SK-MEL-5 (cell line): ENCODE measurements at regions not wholly inside any gene's neighbourhood (a gene's known extent, or its start where the extent isn't known, plus 50 kb on each side); places are given as distances from the start of the nearest gene placed in this dataset.
"Not testable (repeated sequence)": the region's sequence is repeated elsewhere in the genome, so short reads cannot be mapped to it uniquely, and the experiment has no call there.

Experiments used
- DNase-seq: peaks from one replicate; pipeline ENCODE4 v3.0.0-alpha.2; 2016; ENCODE audit warnings: low read depth, low spot score
- in situ Hi-C: cut with HindIII; loops from 2 replicates; pipeline ENCODE4 v1.10.0; 2016; ENCODE audit warnings: low sequenced_read_pairs, high pct_unique_total_duplicates, low pct_unique_long_range_greater_than_20kb

DNA sequence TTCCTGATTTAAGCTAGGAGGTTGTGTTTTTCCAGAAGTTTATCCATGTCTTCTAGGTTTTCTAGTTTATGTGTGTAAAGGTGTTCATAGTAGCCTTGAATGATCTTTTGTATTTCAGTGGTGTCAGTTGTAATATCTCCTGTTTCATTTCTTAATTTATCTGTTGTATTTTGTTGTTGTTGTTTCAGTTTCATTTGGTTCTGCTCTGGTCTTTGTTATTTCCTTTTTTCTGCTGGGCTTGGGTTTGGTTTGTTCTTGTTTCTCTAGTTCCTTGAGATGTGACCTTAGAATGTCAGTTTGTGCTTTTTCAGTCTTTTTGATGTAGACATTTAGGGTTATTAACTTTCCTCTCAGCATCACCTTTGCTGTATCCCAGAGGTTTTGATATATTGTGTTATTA is 62.8 kb downstream of the SCP2D1 start:
- in situ Hi-C loops, result not testable (repeated sequence)

DNA sequence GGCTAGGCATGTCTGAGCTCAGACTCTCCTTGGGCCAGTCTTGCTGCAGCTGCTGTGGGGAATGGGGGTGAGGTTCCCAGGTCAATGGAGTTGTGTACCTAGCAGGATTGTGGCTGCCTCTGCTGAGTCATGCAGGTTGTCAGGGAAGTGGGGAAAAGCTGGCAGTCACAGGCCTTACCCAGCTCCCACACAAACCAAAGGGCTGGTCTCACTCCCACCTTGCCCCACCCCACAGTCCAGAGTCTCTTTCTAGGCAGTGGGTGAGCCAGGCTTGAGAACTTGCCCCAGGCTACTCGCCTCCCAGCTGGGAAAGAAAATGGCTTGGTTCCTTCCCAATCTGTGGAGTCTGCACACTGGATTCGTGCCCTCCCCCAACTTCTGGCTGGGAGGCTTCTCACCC is 65.7 kb downstream of the SCP2D1 start:
- in situ Hi-C loops, result no loop called here
- no peak for DNase-seq

More for the DNA sequence above, 62.8 kb downstream of the SCP2D1 start:
- DNase-seq, result not testable (repeated sequence)

DNA sequence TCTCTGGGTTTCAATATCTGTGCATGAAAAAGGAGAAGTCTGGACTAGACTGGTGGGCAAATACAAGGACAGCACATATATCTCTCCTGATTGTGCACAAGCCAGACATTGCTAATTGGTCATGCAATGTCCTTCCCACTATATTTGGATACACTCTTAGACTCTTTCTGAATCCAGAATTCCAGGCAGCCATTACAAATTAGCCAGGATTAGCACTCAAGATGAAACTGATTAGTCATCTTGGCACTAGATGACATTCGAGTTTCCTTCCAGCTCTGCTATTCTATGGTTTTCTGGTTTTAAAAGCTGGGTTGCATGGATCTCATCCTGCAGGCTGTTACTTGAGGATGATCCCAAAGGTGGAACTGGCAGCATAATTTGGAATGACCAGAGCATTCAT is 73.2 kb downstream of the SCP2D1 start:
- in situ Hi-C loops, result no loop called here

DNA sequence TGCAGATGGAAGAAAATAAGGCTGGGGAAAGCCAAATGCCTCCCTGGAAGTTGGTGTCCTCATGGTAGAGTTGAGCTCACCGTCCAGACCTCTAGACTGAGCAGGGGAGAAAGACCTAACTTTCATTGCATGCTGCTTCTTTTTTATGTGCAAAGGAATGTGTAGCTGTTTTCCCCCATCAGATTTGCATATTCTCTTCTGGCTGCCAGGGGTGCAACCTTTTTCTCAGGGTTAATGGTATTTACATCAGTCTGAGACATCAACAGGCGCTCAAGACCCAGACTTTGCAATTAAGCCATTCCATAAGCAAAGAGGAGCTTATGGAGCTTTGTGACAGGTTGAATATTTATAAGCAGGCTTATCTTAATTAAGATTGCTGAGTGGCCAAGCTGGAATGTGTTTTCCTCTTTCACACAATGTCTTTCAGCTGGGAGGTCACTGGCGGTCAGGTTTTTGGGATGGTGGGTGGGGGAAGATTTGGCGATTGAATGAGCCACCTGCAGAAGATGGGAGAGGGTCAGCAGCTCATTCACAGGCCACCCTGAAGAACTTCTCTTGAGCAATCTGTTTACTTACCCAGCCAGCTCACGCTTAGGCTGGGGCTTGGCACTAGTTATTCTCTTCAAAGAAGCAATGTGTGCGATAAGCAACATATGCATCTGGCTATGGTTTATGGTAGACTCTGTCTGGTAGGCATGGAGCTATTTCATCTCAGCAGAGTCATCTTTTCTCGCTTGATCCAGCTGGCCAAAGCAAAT is 88.6 kb downstream of the SCP2D1 start:
- in situ Hi-C loops, result no loop called here
- no peak for DNase-seq

More for the DNA sequence above, 73.2 kb downstream of the SCP2D1 start:
- no peak for DNase-seq

DNA sequence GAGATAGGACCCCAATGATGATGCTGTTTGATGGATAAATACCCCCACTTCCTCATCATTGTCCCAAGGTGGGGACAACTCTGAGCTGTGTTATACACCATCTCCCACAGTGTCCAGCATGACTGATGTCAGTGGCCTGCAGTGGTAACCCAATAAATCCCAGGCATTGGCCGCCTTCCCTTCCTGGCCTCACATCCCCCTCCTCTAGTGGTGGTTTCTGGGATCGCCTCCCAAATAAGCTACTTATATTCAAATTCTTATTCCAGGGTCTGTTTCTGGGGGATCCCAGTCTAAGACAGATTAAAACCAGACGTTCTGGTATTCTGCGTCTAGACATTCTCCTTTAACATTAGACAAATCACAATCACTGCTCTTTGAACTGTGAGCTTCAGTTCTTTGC is 90.6 kb downstream of the SCP2D1 start:
- in situ Hi-C loops, result no loop called here
- DNase-seq, result peak; percentile 40

DNA sequence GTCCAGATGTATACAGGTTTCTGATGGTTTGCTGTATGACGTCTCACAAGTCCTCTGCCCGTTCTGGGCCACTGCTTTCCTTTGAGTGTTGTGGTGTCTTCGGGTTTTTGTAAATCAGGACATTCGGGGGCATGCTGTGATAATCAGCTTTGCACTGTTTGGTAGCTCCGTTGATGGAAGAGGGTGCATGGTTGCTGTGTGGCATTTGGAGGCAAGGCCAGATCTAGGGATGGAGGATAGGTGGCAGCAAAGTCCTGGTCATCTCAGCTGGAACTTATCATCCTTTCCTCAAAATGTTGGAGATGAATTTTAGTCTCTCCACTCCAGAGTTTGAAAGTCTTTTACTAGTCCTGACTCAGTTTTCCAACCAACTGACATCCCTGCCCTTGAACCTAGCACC is 91.0 kb downstream of the SCP2D1 start:
- in situ Hi-C loops, result no loop called here
- DNase-seq, result peak; percentile 43

DNA sequence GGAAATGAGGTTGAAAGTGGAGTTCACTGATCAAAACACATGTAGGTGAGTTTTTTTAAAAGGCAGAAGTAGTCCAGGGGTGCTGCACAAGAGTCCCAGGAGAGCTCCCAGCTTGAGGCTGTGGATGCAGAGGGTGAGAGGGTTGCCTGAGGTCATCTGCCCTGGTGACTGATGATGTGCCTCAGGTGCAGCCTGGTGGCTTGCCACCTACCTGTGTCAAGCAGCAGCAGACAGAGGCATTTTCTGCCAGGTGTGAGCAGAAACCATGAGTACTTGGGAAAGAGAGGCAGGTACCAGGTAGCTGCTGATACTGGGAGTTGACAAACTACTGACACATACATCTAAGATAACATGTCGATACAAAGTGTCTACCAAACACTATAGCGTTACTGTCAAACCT is 92.5 kb downstream of the SCP2D1 start:
- in situ Hi-C loops, result no loop called here
- DNase-seq, result no peak

DNA sequence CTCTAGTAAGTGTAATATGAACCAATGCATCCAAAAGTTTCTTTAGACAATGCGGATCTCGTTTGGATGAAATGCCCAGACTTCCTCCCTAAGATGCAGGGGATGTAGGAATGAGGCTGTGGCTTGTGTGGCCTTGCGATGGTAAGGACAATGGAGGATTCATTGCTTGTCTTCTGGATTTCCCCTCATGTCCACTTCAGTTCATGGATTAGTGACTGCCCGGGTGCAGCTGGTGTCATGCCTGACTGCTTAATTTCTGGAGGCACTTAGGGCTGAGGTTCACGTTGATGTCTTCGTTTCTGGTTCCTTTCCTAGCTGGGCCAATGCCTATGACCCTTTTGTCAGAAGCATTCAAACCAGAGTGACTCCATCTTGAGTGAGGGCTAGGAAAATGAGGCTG is 93.8 kb downstream of the SCP2D1 start:
- DNase-seq, result no peak
- in situ Hi-C loops, result no loop called here

DNA sequence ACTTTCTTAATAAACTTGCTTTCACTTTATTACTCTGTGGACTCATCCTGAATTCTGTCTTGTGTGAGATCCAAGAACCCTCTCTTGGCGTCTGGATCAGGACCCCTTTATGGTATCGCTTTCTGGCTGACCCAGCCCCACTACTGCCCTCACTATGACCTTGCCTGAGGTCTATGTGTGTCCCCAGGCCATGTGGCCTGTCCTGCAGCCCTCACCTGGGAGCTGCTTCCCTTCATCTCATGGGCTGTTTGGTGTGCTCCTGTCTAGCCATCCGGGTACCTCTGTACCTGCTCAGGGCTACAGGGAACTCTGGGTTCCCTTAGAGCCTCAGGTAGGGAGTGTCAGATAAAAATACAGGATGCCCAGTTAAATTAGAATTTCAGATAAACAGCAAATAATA is 94.5 kb downstream of the SCP2D1 start:
- in situ Hi-C loops, result no loop called here
- DNase-seq, result no peak

DNA sequence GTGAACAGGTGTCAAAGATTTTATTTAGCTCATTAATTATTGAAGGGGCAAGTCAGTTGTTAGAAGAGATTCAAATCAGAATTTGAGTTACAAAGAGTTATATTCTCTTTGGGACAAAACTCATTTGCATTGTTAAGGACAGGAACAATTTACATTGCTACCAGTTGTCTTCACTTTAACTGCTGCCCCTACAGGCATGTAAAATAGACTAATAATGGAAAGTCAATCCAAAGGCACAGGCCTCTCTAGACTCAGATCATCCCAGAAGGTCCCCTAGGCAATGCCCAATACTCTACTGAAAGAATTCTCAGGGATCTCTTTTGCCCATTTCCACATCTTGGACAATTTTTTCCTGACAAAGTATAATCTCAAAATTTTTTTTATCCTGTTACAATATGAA is 95.7 kb downstream of the SCP2D1 start:
- DNase-seq, result no peak
- in situ Hi-C loops, result no loop called here

DNA sequence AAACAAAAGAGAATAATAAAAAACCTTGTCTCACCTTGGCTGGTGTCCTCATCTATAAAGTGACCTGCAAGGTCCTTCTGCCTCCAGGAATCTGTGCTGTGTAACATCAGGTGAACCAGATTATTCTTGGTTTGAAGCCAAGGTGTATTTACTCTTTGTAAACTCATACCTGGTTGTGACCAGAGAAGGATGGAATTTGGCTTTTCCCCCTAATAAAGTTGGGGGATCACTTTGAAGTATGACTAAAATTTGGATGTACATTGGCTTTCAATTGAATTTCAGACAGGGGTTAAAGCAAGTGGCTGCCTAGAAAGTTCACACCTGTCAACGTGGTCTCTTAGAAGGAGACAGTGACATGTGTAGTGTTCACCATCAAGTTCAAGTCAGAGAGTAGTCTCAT is 100.1 kb downstream of the SCP2D1 start:
- in situ Hi-C loops, result no loop called here

DNA sequence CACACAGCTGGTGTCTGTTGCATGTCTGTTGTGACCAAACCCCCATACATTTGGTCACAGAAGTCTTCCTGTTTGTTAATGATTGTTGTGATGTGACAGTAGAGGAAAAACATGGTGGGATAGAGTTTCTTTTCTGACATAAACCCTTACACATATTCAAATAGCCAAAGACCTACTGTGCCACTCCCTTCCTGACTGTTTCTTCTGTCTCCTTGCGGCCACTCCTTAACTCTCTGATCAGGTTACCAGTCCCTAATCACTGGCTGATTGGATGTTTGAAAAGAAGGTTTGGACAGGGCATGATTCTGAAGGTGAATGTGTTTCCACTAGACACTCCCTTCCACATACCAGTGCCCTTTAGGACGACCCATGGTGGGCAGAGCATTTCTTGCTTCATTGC is 101.2 kb downstream of the SCP2D1 start:
- no peak for DNase-seq
- in situ Hi-C loops, result no loop called here

More for the DNA sequence above, 100.1 kb downstream of the SCP2D1 start:
- no peak for DNase-seq

DNA sequence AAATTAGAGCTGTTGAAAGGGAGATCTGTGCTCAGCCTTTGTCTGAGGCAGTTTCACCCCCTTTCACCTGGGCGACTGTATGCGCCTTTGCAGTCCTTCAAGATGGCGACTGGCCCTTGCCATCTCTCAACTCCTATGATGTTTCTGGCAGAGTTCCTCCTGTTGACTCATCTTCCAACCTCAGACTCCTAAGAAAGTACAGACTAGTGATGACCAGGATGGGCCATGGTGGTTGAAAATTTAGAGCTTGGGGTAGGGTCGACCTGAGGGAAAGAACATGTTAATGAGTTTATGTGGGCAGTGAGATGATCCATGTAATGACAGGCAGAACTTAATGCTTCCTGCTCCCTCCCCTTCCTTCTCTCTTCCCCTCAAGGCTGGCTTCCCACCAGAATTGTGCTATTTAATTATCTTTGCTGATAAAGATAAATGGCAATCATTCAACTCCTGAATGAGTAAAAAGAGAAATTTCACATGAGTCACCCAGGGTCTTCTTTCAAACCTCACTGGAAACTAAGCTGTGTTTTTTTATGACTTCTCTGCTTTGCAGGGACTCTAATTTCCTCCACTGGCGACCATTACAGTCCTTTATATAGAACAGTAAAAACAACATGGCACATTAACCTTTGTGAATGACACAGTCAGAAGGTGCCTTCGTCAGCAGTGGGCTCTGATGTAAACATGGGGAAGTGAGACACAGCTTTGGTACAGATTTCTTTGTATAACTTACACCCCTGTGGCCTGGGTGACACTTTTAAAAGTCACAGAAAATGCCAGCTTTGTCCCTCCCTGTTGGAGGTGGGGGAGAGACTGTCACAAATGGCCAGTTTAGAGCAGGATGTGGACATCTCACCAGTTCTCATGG is 103.5 kb downstream of the SCP2D1 start:
- in situ Hi-C loops, result no loop called here
- no peak for DNase-seq

DNA sequence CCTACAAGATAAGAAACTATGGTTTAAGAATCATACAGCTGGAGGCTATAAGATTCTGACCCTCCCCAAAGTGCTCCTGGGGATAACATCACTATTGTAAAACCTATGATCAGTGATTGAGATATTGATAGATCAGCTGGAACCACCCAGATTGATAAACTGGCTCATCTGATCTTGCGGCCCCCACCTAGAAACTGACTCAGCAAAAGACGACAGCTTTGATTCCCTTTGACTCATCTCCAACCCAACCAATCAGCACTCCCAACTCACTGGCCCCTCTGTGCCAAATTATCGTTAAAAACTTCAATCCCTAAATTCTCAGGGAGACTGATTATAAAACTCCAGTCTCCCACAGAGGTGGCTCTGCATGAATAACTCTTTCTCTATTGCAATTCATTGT is 106.4 kb downstream of the SCP2D1 start:
- DNase-seq, result no peak
- in situ Hi-C loops, result no loop called here

DNA sequence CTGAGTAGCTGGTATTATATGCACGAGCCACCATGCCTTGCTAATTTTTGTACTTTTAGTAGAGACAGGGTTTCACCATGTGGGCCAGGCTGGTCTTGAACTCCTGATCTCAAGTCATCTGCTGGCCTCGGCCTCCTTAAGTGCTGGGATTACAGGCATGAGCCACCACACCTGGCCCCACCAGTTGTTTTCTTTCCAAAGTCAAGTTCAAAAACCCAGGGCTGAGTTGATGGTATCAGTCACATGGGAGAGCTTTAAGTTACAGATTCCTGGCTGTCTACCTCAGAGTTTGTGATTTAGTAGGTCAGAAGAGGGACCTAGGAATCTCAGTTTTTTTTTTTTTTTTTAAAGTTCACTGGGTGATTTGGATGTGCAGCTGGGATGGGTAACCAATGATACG is 107.7 kb downstream of the SCP2D1 start:
- in situ Hi-C loops, result no loop called here
- no peak for DNase-seq

DNA sequence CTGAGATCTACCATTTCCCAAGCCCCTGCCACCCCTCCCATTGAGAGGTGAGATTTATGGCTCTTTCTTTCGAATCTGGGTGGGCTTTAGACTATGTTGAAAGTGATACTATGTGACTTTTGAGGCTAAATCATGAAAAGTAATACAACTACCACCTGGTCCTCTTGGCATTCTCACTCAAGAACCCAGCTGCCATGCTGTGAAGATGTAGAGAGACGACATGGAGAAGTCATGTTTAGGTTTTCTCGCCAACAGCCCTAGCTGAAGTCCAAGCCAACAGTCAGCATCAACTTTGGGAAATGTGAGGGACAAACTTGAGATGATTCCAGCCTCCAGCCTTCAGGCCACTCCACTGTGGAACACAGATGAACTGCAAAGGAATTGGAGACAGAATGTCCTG is 108.7 kb downstream of the SCP2D1 start:
- no peak for DNase-seq
- in situ Hi-C loops, result no loop called here

DNA sequence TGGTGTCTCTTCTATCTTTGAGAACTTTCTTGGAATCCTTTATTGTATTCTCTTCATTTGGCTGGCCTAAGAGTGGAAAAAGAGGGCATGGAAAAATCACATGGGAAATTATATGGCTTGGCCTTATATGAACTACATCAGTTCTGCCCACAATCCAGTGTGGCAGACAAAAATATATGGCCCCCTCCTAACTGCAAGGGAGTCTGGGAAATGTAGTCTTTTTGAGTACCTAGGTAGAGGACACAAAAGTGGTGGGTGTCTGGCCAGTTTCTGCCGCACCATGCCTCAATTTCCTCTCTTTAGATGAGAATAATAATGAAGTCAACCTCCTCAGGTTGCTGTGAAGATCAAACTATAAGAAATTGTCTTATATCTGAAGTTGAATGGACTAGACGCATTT is 109.3 kb downstream of the SCP2D1 start:
- peak; percentile 8 for DNase-seq
- in situ Hi-C loops, result no loop called here

DNA sequence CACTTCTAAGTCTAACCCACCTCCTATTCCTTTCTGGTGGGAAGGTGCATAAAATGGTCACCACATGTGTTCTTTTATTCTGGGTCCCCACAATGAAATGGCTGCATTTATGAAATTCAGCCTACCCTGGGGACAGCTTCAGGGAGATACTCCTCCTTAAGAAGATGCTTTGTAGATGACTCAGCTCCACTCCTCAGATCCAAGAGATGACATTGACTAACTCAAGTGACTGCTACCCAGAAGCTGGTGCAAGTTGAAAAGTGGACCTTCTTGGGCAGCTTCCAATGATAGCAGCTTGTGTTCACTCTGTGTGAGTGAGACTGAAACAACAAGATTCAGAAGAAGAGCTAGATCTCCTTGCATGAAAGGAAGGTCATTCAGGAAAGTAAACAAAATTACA is 113.4 kb downstream of the SCP2D1 start:
- DNase-seq, result no peak
- in situ Hi-C loops, result no loop called here

DNA sequence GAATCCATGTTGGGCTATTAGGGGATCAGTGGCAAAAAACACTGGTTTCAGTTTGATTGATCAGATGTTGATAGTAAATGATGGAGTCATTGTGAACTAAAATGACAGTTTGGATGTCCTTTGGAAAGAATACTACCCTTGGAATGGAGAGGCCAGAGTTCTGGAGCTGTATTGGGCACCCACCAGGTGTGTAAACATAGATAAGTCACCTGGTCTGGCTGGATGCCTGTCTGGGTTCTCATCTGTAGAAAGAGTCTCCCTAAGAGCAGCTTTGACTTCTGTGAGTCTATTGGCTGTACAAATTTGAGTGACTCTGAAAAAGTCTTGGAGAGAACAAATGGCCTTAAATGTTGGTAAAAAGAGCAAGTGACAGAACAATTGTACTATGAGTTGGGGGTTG is 115.0 kb downstream of the SCP2D1 start:
- no peak for DNase-seq
- in situ Hi-C loops, result no loop called here
